Neural cell (in vitro differentiated cells): ENCODE measurements at regions not wholly inside any gene's neighbourhood (a gene's known extent, or its start where the extent isn't known, plus 50 kb on each side); places are given as distances from the start of the nearest gene placed in this dataset.

Source experiments
- H2AFZ ChIP-seq: fragments of 200-600, 300-800 bp; sonication (generic), shearing (Covaris generic); 2 replicates; pipeline ENCODE4 v1.6.0; 2014; ENCODE audit warnings: low read depth, mild to moderate bottlenecking, antibody characterized with exemption, low read length, moderate library complexity
- H3F3A ChIP-seq: fragments of 200-600 bp; shearing (Covaris generic); 2 replicates; pipeline ENCODE4 v1.6.1; 2016; ENCODE audit warnings: mild to moderate bottlenecking, moderate library complexity, mixed read lengths, antibody characterized with exemption, low read length; ENCODE audit not compliant: insufficient read depth, poor library complexity, severe bottlenecking
- H3K27ac ChIP-seq: fragments of 200-600, 300-800 bp; sonication (generic), shearing (Covaris generic); 2 replicates; pipeline ENCODE4 v1.5.1; 2014; ENCODE audit warnings: mild to moderate bottlenecking, low read length, moderate library complexity
- H3K27me3 ChIP-seq: fragments of 300-800, 200-600 bp; sonication (generic), shearing (Covaris generic); 2 replicates; pipeline ENCODE4 v1.6.0; 2014; ENCODE audit warnings: mild to moderate bottlenecking, low read depth, low read length, moderate library complexity; ENCODE audit not compliant: insufficient read depth
- H3K36me3 ChIP-seq: fragments of 300-800, 200-600 bp; sonication (generic), shearing (Covaris generic); 2 replicates; pipeline ENCODE4 v1.5.1; 2014; ENCODE audit warnings: mild to moderate bottlenecking, antibody characterized with exemption, low read length, moderate library complexity; ENCODE audit not compliant: insufficient read depth
- H3K4me2 ChIP-seq: fragments of 300-800, 200-600 bp; sonication (generic), shearing (Covaris generic); 2 replicates; pipeline ENCODE4 v1.6.0; 2014; ENCODE audit warnings: mild to moderate bottlenecking, low read length
- H3K4me3 ChIP-seq: fragments of 300-800, 200-600 bp; sonication (generic), shearing (Covaris generic); 2 replicates; pipeline ENCODE4 v1.5.1; 2014; ENCODE audit warnings: mild to moderate bottlenecking, low read length, moderate library complexity
- H3K79me2 ChIP-seq: fragments of 200-600 bp; shearing (Covaris generic); replicated peaks from 2 replicates; pipeline ENCODE4 v1.6.0; 2014; ENCODE audit warnings: mild to moderate bottlenecking, low read length, moderate library complexity; ENCODE audit not compliant: insufficient read depth
- H3K9ac ChIP-seq: fragments of 300-800, 200-600 bp; sonication (generic), shearing (Covaris generic); 2 replicates; pipeline ENCODE4 v1.6.1; 2016; ENCODE audit warnings: mild to moderate bottlenecking, low read length, mixed read lengths
- H3K9me2 ChIP-seq: fragments of 200-600 bp; shearing (Covaris generic); 2 replicates; pipeline ENCODE4 v1.6.1; 2016; ENCODE audit warnings: mild to moderate bottlenecking, low read length, mixed read lengths; ENCODE audit not compliant: insufficient read depth
- H3K9me3 ChIP-seq: fragments of 200-600, 300-800 bp; sonication (generic), shearing (Covaris generic); 2 replicates; pipeline ENCODE4 v1.6.1; 2016; ENCODE audit warnings: mild to moderate bottlenecking, mixed run types, low read length, moderate library complexity, mixed read lengths
- H4K20me1 ChIP-seq: fragments of 200-600 bp; shearing (Covaris generic); 2 replicates; pipeline ENCODE4 v1.6.1; 2016; ENCODE audit warnings: mild to moderate bottlenecking, mixed run types; ENCODE audit not compliant: insufficient read depth
- EP300 ChIP-seq: fragments of 450-650 bp; conservative IDR thresholded peaks from 2 replicates; pipeline ENCODE4 v1.6.1; 2014; ENCODE audit warnings: antibody characterized with exemption, mild to moderate bottlenecking, moderate library complexity; ENCODE audit not compliant: poor library complexity, severe bottlenecking
- EZH2 ChIP-seq: fragments of 200-600, 300-800 bp; shearing (Covaris generic), sonication (generic); IDR thresholded peaks from 2 replicates; pipeline ENCODE4 v1.6.1; 2014; ENCODE audit warnings: antibody characterized with exemption, low read length, borderline replicate concordance, mild to moderate bottlenecking; ENCODE audit not compliant: insufficient read depth, poor library complexity, severe bottlenecking
- MXI1 ChIP-seq: fragments of 450-650 bp; conservative IDR thresholded peaks from 2 replicates; pipeline ENCODE4 v1.6.1; 2014; ENCODE audit warnings: antibody characterized with exemption, mild to moderate bottlenecking; ENCODE audit not compliant: poor library complexity, severe bottlenecking
- POLR2AphosphoS5 ChIP-seq: IDR thresholded peaks from 2 replicates; pipeline ENCODE4 v1.6.1; 2012
- RAD21 ChIP-seq: fragments of 450-650 bp; conservative IDR thresholded peaks from 2 replicates; pipeline ENCODE4 v1.6.1; 2014; ENCODE audit warnings: antibody characterized with exemption, mild to moderate bottlenecking, moderate library complexity
- SMC3 ChIP-seq: fragments of 450-650 bp; conservative IDR thresholded peaks from 2 replicates; pipeline ENCODE4 v1.6.1; 2014; ENCODE audit warnings: antibody characterized with exemption, mild to moderate bottlenecking, moderate library complexity; ENCODE audit not compliant: poor library complexity
- TAF1 ChIP-seq: IDR thresholded peaks from 2 replicates; pipeline ENCODE4 v1.6.1; 2012; ENCODE audit warnings: low read depth
- TF ChIP-seq, protein P1 (sequence below): IDR thresholded peaks from 2 replicates; pipeline ENCODE4 v1.6.1; 2012; ENCODE audit warnings: borderline replicate concordance
- TF ChIP-seq, protein P2 (sequence below): fragments of 450-650 bp; IDR thresholded peaks from 2 replicates; pipeline ENCODE4 v1.5.1; 2014; ENCODE audit warnings: antibody characterized with exemption, mild to moderate bottlenecking, moderate library complexity; ENCODE audit not compliant: poor library complexity, severe bottlenecking

DNA sequence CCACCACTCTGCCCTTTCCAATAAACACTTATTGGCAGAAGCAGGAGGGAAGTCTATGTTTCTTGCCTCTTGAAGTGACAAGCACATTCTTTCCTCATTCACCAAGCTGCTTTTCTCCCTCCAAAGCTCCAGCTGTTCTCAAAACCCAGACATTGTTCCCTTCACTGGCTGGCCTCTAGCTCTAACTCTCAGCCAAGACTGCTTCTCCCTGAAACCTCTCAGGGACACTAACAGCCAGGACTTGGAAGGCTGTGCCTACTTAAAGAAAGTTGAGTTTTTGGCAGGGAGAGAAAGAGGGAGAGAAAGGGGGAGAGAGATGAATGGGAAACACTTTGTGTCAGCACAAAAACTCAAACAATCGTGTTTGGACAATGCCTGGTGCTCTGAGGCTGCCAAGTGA, 99.5 kb downstream of the COX18 start:
- H3K27ac ChIP-seq: no peak overlapping the region
- no peaks in the 10 kb centered on the region for H3K9me3 ChIP-seq
- H3K4me2 ChIP-seq: no peak overlapping the region
- H3K9me2 ChIP-seq: no peaks in the 10 kb centered on the region
- no peaks in the 10 kb centered on the region for H3K79me2 ChIP-seq
- no peaks in the 10 kb centered on the region for H3K27me3 ChIP-seq
- no peaks in the 10 kb centered on the region for H3K36me3 ChIP-seq
- H2AFZ ChIP-seq: no peak overlapping the region
- TF ChIP-seq, protein P1, sequence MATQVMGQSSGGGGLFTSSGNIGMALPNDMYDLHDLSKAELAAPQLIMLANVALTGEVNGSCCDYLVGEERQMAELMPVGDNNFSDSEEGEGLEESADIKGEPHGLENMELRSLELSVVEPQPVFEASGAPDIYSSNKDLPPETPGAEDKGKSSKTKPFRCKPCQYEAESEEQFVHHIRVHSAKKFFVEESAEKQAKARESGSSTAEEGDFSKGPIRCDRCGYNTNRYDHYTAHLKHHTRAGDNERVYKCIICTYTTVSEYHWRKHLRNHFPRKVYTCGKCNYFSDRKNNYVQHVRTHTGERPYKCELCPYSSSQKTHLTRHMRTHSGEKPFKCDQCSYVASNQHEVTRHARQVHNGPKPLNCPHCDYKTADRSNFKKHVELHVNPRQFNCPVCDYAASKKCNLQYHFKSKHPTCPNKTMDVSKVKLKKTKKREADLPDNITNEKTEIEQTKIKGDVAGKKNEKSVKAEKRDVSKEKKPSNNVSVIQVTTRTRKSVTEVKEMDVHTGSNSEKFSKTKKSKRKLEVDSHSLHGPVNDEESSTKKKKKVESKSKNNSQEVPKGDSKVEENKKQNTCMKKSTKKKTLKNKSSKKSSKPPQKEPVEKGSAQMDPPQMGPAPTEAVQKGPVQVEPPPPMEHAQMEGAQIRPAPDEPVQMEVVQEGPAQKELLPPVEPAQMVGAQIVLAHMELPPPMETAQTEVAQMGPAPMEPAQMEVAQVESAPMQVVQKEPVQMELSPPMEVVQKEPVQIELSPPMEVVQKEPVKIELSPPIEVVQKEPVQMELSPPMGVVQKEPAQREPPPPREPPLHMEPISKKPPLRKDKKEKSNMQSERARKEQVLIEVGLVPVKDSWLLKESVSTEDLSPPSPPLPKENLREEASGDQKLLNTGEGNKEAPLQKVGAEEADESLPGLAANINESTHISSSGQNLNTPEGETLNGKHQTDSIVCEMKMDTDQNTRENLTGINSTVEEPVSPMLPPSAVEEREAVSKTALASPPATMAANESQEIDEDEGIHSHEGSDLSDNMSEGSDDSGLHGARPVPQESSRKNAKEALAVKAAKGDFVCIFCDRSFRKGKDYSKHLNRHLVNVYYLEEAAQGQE: no peak
- TF ChIP-seq SMC3: no peak
- TF ChIP-seq EZH2: no peak
- no peak overlapping the region for H3K9ac ChIP-seq
- H4K20me1 ChIP-seq: no peaks in the 10 kb centered on the region
- H3F3A ChIP-seq: no peaks in the 10 kb centered on the region
- no peak overlapping the region for H3K4me3 ChIP-seq

DNA sequence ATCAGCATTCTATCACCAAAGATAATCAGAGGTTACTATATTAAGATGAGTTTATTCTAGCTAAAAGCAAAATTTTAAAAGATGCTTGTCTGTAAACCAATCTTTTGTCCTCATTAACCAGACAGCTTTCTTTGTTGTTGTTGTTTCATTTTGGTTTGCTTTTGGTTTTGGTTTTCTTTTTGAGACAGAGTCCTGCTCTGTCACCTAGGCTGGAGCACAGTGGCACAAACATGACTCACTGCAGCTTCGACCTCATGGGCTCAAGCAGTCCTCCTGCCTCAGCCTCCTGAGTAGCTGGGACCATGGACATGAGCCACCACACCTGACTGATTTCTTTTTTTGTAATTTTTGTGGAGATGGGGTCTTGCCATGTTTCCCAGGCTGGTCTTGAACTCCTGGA, 102.9 kb downstream of the COX18 start:
- H2AFZ ChIP-seq: no peak overlapping the region
- TF ChIP-seq EP300 (no peak), EZH2 (no peak), SMC3 (no peak), TAF1 (no peak), RAD21 (no peak)
- TF ChIP-seq, protein P1: no peak

DNA sequence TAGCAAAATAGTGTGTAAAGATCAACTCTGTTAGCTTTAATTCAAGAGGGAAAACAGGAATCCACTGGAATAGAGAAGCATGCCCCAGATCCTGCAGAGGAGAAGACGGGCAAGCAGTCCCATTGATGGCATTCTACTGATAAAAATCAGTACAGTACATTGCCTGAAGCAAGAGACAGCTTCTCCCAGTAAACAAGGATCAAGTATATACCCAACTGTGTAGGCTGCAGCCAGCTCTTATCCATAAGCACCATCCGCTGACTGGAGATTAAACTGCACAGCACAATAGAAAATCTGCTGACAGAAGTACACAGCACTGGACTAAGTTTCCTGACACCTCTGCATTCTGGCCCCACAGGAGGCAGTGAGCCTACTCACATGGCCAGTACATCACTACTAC, 110.1 kb downstream of the COX18 start:
- Histone ChIP-seq H3F3A (no peaks in the 10 kb centered on the region), H3K4me3 (no peak overlapping the region), H3K27me3 (no peaks in the 10 kb centered on the region), H3K27ac (no peak overlapping the region), H2AFZ (no peak overlapping the region), H3K9me3 (no peaks in the 10 kb centered on the region), H3K9me2 (no peaks in the 10 kb centered on the region), H3K4me2 (no peak overlapping the region), H3K36me3 (no peaks in the 10 kb centered on the region), H3K9ac (no peak overlapping the region), H4K20me1 (no peaks in the 10 kb centered on the region), H3K79me2 (no peaks in the 10 kb centered on the region)
- TF ChIP-seq RAD21 (no peak), EZH2 (no peak), MXI1 (no peak), EP300 (no peak), POLR2AphosphoS5 (no peak), TAF1 (no peak), SMC3 (no peak)
- TF ChIP-seq, protein P2, sequence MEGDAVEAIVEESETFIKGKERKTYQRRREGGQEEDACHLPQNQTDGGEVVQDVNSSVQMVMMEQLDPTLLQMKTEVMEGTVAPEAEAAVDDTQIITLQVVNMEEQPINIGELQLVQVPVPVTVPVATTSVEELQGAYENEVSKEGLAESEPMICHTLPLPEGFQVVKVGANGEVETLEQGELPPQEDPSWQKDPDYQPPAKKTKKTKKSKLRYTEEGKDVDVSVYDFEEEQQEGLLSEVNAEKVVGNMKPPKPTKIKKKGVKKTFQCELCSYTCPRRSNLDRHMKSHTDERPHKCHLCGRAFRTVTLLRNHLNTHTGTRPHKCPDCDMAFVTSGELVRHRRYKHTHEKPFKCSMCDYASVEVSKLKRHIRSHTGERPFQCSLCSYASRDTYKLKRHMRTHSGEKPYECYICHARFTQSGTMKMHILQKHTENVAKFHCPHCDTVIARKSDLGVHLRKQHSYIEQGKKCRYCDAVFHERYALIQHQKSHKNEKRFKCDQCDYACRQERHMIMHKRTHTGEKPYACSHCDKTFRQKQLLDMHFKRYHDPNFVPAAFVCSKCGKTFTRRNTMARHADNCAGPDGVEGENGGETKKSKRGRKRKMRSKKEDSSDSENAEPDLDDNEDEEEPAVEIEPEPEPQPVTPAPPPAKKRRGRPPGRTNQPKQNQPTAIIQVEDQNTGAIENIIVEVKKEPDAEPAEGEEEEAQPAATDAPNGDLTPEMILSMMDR: no peak
- TF ChIP-seq, protein P1: no peak

More for the DNA sequence above, 102.9 kb downstream of the COX18 start:
- no peaks in the 10 kb centered on the region for H4K20me1 ChIP-seq
- no peaks in the 10 kb centered on the region for H3K36me3 ChIP-seq
- no peaks in the 10 kb centered on the region for H3K9me2 ChIP-seq
- H3K27me3 ChIP-seq: no peaks in the 10 kb centered on the region
- H3K9ac ChIP-seq: no peak overlapping the region
- H3K9me3 ChIP-seq: no peaks in the 10 kb centered on the region
- H3F3A ChIP-seq: no peaks in the 10 kb centered on the region
- no peak overlapping the region for H3K4me3 ChIP-seq
- no peak overlapping the region for H3K4me2 ChIP-seq
- no peaks in the 10 kb centered on the region for H3K79me2 ChIP-seq
- H3K27ac ChIP-seq: no peak overlapping the region
